ENCODE measurements at regions not wholly inside any gene's neighbourhood (a gene's known extent, or its start where the extent isn't known, plus 50 kb on each side); places are given as distances from the start of the nearest gene placed in this dataset.

GRCh38 chr11:8784954-8785353 is 102.4 kb downstream of the RPL27A start:
- H3K27me3 ChIP-seq (replicated peaks; ENCODE audit: control insufficient read depth, insufficient read depth, low read length), result no peaks in the 10 kb centered on the region
- H3K4me1 ChIP-seq, result no peaks in the 10 kb centered on the region
- intact Hi-C loops (cut with micrococcal nuclease; ENCODE audit: unreplicated experiment), result no loop called here
- Mint-ChIP-seq H3K36me3 (ENCODE audit: insufficient read depth, unreplicated experiment) (peaks cover 11% of the 10 kb centered on the region), H3K27me3 (ENCODE audit: insufficient read depth, unreplicated experiment) (no peaks in the 10 kb centered on the region), H3K27ac (ENCODE audit: unreplicated experiment) (no peak overlapping the region), H3K9me3 (ENCODE audit: unreplicated experiment) (no peaks in the 10 kb centered on the region), H3K4me1 (ENCODE audit: low read depth, unreplicated experiment) (peaks cover 4% of the 10 kb centered on the region), H3K4me3 (ENCODE audit: unreplicated experiment) (no peak overlapping the region)
- TF ChIP-seq, protein P1, sequence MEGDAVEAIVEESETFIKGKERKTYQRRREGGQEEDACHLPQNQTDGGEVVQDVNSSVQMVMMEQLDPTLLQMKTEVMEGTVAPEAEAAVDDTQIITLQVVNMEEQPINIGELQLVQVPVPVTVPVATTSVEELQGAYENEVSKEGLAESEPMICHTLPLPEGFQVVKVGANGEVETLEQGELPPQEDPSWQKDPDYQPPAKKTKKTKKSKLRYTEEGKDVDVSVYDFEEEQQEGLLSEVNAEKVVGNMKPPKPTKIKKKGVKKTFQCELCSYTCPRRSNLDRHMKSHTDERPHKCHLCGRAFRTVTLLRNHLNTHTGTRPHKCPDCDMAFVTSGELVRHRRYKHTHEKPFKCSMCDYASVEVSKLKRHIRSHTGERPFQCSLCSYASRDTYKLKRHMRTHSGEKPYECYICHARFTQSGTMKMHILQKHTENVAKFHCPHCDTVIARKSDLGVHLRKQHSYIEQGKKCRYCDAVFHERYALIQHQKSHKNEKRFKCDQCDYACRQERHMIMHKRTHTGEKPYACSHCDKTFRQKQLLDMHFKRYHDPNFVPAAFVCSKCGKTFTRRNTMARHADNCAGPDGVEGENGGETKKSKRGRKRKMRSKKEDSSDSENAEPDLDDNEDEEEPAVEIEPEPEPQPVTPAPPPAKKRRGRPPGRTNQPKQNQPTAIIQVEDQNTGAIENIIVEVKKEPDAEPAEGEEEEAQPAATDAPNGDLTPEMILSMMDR (IDR thresholded peaks at IDR 0.05; ENCODE audit: insufficient read depth in 1 of 2, low read depth in 1 of 2, low read length in 1 of 2, severe bottlenecking in 1 of 2, unreplicated experiment in 1 of 2), result no peak
- DNase-seq, result no peak
- H3K4me3 ChIP-seq (ENCODE audit: low read depth, low read length), result no peak overlapping the region
- no peaks in the 10 kb centered on the region for H3K36me3 ChIP-seq (ENCODE audit: control insufficient read depth, insufficient read depth, low read length)
- POLR2A ChIA-PET, result interaction anchor here (0.5 to 0.7 kb wide), 2 partner anchors 18 to 50 kb away, joined by 3 read pairs; no protein-coding TSS in a partner anchor
- no peaks in the 10 kb centered on the region for H3K9me3 ChIP-seq
- no TSS peak for BruUV-seq (replicated peaks)
- CTCF ChIA-PET, result no interaction called here

GRCh38 chr11:8785457-8785856 is 102.9 kb downstream of the RPL27A start:
- H3K27ac Mint-ChIP-seq (ENCODE audit: unreplicated experiment), result no peak overlapping the region
- H3K4me1 ChIP-seq, result no peaks in the 10 kb centered on the region
- no peaks in the 10 kb centered on the region for H3K27me3 Mint-ChIP-seq (ENCODE audit: insufficient read depth, unreplicated experiment)
- H3K36me3 Mint-ChIP-seq (ENCODE audit: insufficient read depth, unreplicated experiment), result peaks cover 11% of the 10 kb centered on the region
- DNase-seq, result no peak
- H3K9me3 ChIP-seq, result no peaks in the 10 kb centered on the region
- ChIA-PET POLR2A (interaction anchor here (0.5 kb wide), 1 partner anchor 17 kb away, joined by 3 read pairs; no protein-coding TSS in a partner anchor), CTCF (no interaction called here)
- peaks cover 9% of the 10 kb centered on the region for H3K4me1 Mint-ChIP-seq (ENCODE audit: low read depth, unreplicated experiment)
- TF ChIP-seq, protein P1 (IDR thresholded peaks at IDR 0.05; ENCODE audit: insufficient read depth in 1 of 2, low read depth in 1 of 2, low read length in 1 of 2, severe bottlenecking in 1 of 2, unreplicated experiment in 1 of 2), result no peak
- no TSS peak for BruUV-seq (replicated peaks)
- H3K9me3 Mint-ChIP-seq (ENCODE audit: unreplicated experiment), result no peaks in the 10 kb centered on the region
- H3K36me3 ChIP-seq (ENCODE audit: control insufficient read depth, insufficient read depth, low read length), result no peaks in the 10 kb centered on the region
- intact Hi-C loops (cut with micrococcal nuclease; ENCODE audit: unreplicated experiment), result no loop called here
- H3K4me3 ChIP-seq (ENCODE audit: low read depth, low read length), result no peak overlapping the region
- H3K27me3 ChIP-seq (replicated peaks; ENCODE audit: control insufficient read depth, insufficient read depth, low read length), result no peaks in the 10 kb centered on the region
- no peak overlapping the region for H3K4me3 Mint-ChIP-seq (ENCODE audit: unreplicated experiment)

DNA sequence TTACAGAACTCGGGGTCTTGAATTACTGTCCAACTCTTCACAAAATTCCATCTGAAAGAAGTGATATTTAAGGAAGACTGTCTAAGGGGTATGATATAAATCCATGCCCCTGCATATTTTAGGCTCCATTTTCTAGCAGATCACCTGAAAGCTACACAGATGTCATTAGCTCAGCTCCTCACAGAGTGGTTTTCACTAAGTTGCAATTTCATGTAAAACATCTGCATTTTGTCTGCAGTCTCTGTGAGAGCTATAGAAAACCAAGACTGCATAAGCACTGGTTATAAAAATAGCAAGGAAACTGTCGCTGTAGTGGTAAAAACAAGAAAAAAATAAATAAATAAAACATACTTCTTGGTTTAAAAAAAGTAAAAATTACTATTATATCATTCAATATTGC is 103.4 kb downstream of the RPL27A start:
- intact Hi-C loops (cut with micrococcal nuclease; ENCODE audit: unreplicated experiment), result no loop called here
- H3K27me3 ChIP-seq (replicated peaks; ENCODE audit: control insufficient read depth, insufficient read depth, low read length), result no peaks in the 10 kb centered on the region
- TF ChIP-seq, protein P1 (IDR thresholded peaks at IDR 0.05; ENCODE audit: insufficient read depth in 1 of 2, low read depth in 1 of 2, low read length in 1 of 2, severe bottlenecking in 1 of 2, unreplicated experiment in 1 of 2), result no peak
- Mint-ChIP-seq H3K9me3 (ENCODE audit: unreplicated experiment) (no peaks in the 10 kb centered on the region), H3K4me1 (ENCODE audit: low read depth, unreplicated experiment) (peaks cover 13% of the 10 kb centered on the region), H3K4me3 (ENCODE audit: unreplicated experiment) (no peak overlapping the region), H3K36me3 (ENCODE audit: insufficient read depth, unreplicated experiment) (peaks cover 8% of the 10 kb centered on the region), H3K27ac (ENCODE audit: unreplicated experiment) (no peak overlapping the region), H3K27me3 (ENCODE audit: insufficient read depth, unreplicated experiment) (no peaks in the 10 kb centered on the region)
- no peak overlapping the region for H3K4me3 ChIP-seq (ENCODE audit: low read depth, low read length)
- CTCF ChIA-PET, result no interaction called here
- peaks cover 2% of the 10 kb centered on the region; the same call in 1 of the 2 replicates for H3K4me1 ChIP-seq
- DNase-seq, result no peak
- POLR2A ChIA-PET, result no interaction called here
- no TSS peak for BruUV-seq (replicated peaks)
- no peaks in the 10 kb centered on the region for H3K9me3 ChIP-seq
- no peaks in the 10 kb centered on the region for H3K36me3 ChIP-seq (ENCODE audit: control insufficient read depth, insufficient read depth, low read length)

Measured in Caco-2 (cell line).